WERI-Rb-1 (cell line): ENCODE measurements at regions not wholly inside any gene's neighbourhood (a gene's known extent, or its start where the extent isn't known, plus 50 kb on each side); places are given as distances from the start of the nearest gene placed in this dataset.

Experiments
- DNase-seq: peaks from one replicate; pipeline ENCODE4 v3.0.0-alpha.2; 2020
- H3K27ac ChIP-seq: fragments of 250-450 bp; sonication (Bioruptor Pico); 2 replicates; pipeline ENCODE4 v1.5.1; 2020; ENCODE audit warnings: mild to moderate bottlenecking, moderate library complexity
- H3K27me3 ChIP-seq: fragments of 250-450 bp; sonication (Bioruptor Pico); 2 replicates; pipeline ENCODE4 v1.5.1; 2021; ENCODE audit warnings: mild to moderate bottlenecking, low read depth, moderate library complexity; ENCODE audit not compliant: insufficient read depth, severe bottlenecking
- H3K36me3 ChIP-seq: fragments of 250-450 bp; sonication (Bioruptor Pico); 2 replicates; pipeline ENCODE4 v1.5.1; 2020; ENCODE audit warnings: mild to moderate bottlenecking, moderate library complexity
- H3K4me3 ChIP-seq: 2 replicates; pipeline ENCODE4 v1.5.1; 2011; ENCODE audit warnings: low read depth, mild to moderate bottlenecking, control low read depth, low read length
- H3K9me3 ChIP-seq: fragments of 250-450 bp; sonication (Bioruptor Pico); 2 replicates; pipeline ENCODE4 v1.5.1; 2021; ENCODE audit warnings: mild to moderate bottlenecking, moderate library complexity; ENCODE audit not compliant: severe bottlenecking
- TF ChIP-seq, protein P1 (sequence below): IDR thresholded peaks from 2 replicates; pipeline ENCODE4 v1.5.1; 2011; ENCODE audit warnings: low read depth, mild to moderate bottlenecking, control low read depth, inconsistent platforms, low read length

DNA sequence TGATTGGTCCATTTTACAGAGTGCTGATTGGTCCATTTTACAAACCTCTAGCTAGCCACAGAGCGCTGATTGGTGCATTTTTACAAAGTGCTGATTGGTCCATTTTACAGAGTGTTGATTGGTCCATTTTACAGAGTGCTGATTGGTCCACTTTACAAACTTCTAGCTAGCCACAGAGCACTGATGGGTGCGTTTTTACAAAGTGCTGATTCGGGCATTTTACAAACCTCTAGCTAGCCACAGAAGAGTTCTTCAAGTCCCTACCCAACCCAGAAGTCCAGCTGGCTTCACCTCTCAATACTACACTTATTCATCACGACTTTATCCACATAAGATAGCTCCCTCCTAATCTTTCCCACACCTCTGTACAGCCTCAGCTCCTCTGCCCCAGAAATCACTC, 899.8 kb downstream of the TUSC7 start:
- Histone ChIP-seq H3K4me3 (no peak overlapping the region), H3K36me3 (no peaks in the 10 kb centered on the region), H3K9me3 (no peaks in the 10 kb centered on the region), H3K27ac (no peak overlapping the region), H3K27me3 (peaks cover 12% of the 10 kb centered on the region)
- no peak for DNase-seq
- TF ChIP-seq, protein P1, sequence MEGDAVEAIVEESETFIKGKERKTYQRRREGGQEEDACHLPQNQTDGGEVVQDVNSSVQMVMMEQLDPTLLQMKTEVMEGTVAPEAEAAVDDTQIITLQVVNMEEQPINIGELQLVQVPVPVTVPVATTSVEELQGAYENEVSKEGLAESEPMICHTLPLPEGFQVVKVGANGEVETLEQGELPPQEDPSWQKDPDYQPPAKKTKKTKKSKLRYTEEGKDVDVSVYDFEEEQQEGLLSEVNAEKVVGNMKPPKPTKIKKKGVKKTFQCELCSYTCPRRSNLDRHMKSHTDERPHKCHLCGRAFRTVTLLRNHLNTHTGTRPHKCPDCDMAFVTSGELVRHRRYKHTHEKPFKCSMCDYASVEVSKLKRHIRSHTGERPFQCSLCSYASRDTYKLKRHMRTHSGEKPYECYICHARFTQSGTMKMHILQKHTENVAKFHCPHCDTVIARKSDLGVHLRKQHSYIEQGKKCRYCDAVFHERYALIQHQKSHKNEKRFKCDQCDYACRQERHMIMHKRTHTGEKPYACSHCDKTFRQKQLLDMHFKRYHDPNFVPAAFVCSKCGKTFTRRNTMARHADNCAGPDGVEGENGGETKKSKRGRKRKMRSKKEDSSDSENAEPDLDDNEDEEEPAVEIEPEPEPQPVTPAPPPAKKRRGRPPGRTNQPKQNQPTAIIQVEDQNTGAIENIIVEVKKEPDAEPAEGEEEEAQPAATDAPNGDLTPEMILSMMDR, result no peak

DNA sequence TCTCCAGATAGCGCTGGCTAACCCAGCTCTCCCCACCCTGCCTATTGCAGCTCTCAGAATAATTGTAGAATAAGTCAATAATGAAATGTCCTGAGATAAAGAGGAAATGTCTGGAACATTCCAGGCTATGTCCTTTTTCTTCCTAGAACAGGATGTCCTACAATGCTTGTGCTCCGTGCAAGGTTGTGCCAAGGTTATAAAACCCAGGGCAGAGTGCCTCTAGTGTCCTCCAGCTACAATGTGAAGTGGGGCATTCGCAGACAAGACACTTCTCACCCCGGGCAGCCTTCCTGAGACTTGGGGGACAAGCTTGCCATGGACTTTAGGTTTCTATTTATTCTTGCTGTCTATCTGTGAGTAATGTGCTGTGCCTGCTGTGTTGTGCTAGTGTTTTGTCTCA, 900.6 kb downstream of the TUSC7 start:
- Histone ChIP-seq H3K4me3 (no peak overlapping the region), H3K36me3 (no peaks in the 10 kb centered on the region), H3K27ac (no peak overlapping the region), H3K27me3 (peaks cover 12% of the 10 kb centered on the region), H3K9me3 (no peaks in the 10 kb centered on the region)
- TF ChIP-seq, protein P1, result no peak
- DNase-seq, result no peak

DNA sequence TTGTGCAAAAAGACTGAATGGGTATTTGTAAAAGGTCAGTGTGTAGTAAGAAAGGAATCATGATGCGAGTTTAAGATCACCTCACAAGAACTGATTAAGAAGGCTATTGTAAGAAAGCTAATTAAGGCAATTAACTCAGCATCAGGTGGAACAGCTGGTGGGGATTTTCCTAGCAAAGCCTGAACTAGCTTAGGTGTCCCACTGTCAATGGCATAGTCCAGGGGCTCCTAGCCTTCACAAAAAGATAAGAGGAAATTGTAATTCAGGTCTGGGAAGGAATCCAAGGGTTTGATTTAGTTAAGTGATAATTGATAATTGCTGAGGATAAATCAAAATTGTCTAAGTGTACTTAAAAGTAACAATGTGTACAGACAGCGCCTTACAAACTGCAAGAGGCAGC, 901.6 kb downstream of the TUSC7 start:
- TF ChIP-seq, protein P1, result no peak
- Histone ChIP-seq H3K27ac (no peak overlapping the region), H3K36me3 (no peaks in the 10 kb centered on the region), H3K27me3 (peaks cover 12% of the 10 kb centered on the region), H3K9me3 (no peaks in the 10 kb centered on the region), H3K4me3 (no peak overlapping the region)
- DNase-seq, result peak; percentile 22

DNA sequence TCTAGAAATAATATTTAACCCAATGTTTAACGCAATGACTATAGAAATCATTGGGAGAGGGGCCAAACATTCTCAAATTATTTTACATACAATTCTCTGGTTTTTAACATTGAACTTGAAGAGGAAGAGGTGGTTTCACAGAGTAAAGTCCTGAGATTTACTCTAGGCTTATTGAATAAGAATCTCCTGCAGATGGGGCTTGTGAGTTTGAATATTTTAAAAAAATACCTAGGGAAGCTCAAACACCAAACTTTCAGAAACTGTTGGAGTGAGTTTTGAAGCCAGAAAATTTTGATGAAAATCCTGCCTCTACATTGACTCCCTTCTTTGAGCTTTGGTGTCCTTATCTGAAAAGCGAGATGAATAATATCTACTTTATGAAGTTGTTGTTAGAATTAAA, 906.6 kb downstream of the TUSC7 start:
- H3K9me3 ChIP-seq, result no peaks in the 10 kb centered on the region
- DNase-seq, result no peak
- peaks cover 5% of the 10 kb centered on the region for H3K27me3 ChIP-seq
- H3K4me3 ChIP-seq, result no peak overlapping the region
- no peaks in the 10 kb centered on the region for H3K36me3 ChIP-seq
- H3K27ac ChIP-seq, result no peak overlapping the region
- TF ChIP-seq, protein P1, result no peak

DNA sequence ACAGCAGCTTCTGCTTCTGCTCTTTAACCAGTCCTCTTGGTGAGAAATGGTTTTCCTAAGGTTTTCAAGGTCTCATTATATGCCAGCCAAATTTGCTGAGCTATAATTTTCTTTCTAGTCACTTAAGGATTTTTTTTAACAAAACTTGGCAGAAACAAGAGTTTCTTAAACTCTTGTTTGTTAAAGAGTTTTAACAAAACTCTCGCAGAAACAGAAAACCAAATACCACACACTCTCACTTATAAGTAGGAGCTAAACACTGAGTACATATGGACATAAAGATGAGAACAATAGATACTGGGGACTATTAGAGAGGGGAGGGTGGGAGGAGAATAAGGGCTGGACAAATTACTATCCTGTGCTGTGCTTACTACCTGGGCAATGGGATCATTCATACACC, 908.3 kb downstream of the TUSC7 start:
- Histone ChIP-seq H3K9me3 (no peaks in the 10 kb centered on the region), H3K27me3 (peaks cover 11% of the 10 kb centered on the region), H3K4me3 (no peak overlapping the region), H3K36me3 (no peaks in the 10 kb centered on the region), H3K27ac (no peak overlapping the region)
- DNase-seq, result no peak
- TF ChIP-seq, protein P1, result no peak

DNA sequence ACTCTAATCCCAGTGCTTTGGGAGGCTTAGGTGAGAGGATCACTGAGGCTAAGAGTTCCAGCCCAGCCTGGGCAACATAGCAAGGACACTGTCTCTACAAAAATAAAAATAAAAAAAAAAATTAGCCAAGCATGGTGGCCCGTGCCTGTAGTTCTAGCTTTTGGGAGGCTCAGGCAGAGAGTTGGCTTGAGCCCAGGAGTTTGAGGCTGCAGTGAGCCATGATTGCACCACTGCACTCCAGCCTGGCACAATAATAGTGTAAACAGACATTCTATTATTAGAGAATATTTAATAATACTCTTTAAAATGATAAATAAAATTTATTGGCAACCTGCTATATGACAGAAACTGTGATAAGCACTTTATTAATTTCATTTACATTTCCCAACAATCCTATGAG, 908.9 kb downstream of the TUSC7 start:
- TF ChIP-seq, protein P1, result no peak
- no peak overlapping the region for H3K4me3 ChIP-seq
- DNase-seq, result no peak
- H3K9me3 ChIP-seq, result no peaks in the 10 kb centered on the region
- peaks cover 15% of the 10 kb centered on the region for H3K27me3 ChIP-seq
- no peak overlapping the region for H3K27ac ChIP-seq
- no peaks in the 10 kb centered on the region for H3K36me3 ChIP-seq
